HFFc6 (cell line): ENCODE measurements at regions not wholly inside any gene's neighbourhood (a gene's known extent, or its start where the extent isn't known, plus 50 kb on each side); places are given as distances from the start of the nearest gene placed in this dataset.

Experiments used
- DNase-seq: peaks from one replicate; pipeline ENCODE4 v3.0.0-alpha.2; 2018
- H3K27ac Mint-ChIP-seq: 2 replicates; pipeline ENCODE4 v1.8.0; 2020; ENCODE audit warnings: mild to moderate bottlenecking, mixed read lengths
- H3K27me3 Mint-ChIP-seq: 2 replicates; pipeline ENCODE4 v1.8.0; 2021; ENCODE audit warnings: mild to moderate bottlenecking, moderate library complexity, mixed read lengths; ENCODE audit not compliant: insufficient read depth
- H3K36me3 Mint-ChIP-seq: 2 replicates; pipeline ENCODE4 v1.8.0; 2021; ENCODE audit warnings: low read depth, mixed read lengths
- H3K4me1 Mint-ChIP-seq: 2 replicates; pipeline ENCODE4 v1.8.0; 2020; ENCODE audit warnings: low read depth, mixed read lengths
- H3K4me3 Mint-ChIP-seq: 2 replicates; pipeline ENCODE4 v1.8.0; 2020; ENCODE audit warnings: mild to moderate bottlenecking, moderate library complexity, mixed read lengths
- H3K9me3 Mint-ChIP-seq: 2 replicates; pipeline ENCODE4 v1.8.0; 2020; ENCODE audit warnings: mild to moderate bottlenecking, mixed read lengths
- CTCF ChIP-seq: fragments of 200-600 bp; sonication (generic); IDR thresholded peaks from 2 replicates; pipeline ENCODE4 v1.5.0; 2021; ENCODE audit warnings: antibody characterized with exemption, mild to moderate bottlenecking

GRCh38 chr15:47652328-47652727, 65.0 kb upstream of the SEMA6D start:
- no peaks in the 10 kb centered on the region for H3K9me3 Mint-ChIP-seq
- DNase-seq, result no peak
- peaks cover 2% of the 10 kb centered on the region for H3K27me3 Mint-ChIP-seq
- TF ChIP-seq CTCF, result no peak
- H3K4me3 Mint-ChIP-seq, result no peak overlapping the region
- no peaks in the 10 kb centered on the region for H3K4me1 Mint-ChIP-seq
- no peak overlapping the region for H3K27ac Mint-ChIP-seq
- H3K36me3 Mint-ChIP-seq, result no peaks in the 10 kb centered on the region

- H3K4me1 Mint-ChIP-seq, result no peaks in the 10 kb centered on the region
- H3K27me3 Mint-ChIP-seq, result peaks cover 2% of the 10 kb centered on the region
- TF ChIP-seq CTCF, result no peak
- no peaks in the 10 kb centered on the region for H3K9me3 Mint-ChIP-seq
- H3K4me3 Mint-ChIP-seq, result no peak overlapping the region
- H3K36me3 Mint-ChIP-seq, result no peaks in the 10 kb centered on the region
- DNase-seq, result no peak
- no peak overlapping the region for H3K27ac Mint-ChIP-seq
These were observed 64.5 kb upstream of the SEMA6D start for GRCh38 chr15:47652844-47653243.

GRCh38 chr15:47661661-47662180, 55.6 kb upstream of the SEMA6D start:
- Mint-ChIP-seq H3K27ac (no peak overlapping the region), H3K9me3 (no peaks in the 10 kb centered on the region), H3K4me3 (no peak overlapping the region), H3K4me1 (peaks cover 25% of the 10 kb centered on the region), H3K27me3 (no peaks in the 10 kb centered on the region; the same call in 1 of the 2 replicates), H3K36me3 (no peaks in the 10 kb centered on the region)
- no peak for TF ChIP-seq CTCF
- DNase-seq, result no peak

GRCh38 chr15:47663101-47663500, 54.2 kb upstream of the SEMA6D start:
- no peaks in the 10 kb centered on the region for H3K36me3 Mint-ChIP-seq
- peaks cover 28% of the 10 kb centered on the region for H3K4me1 Mint-ChIP-seq
- TF ChIP-seq CTCF, result no peak
- H3K27me3 Mint-ChIP-seq, result no peaks in the 10 kb centered on the region; the same call in 1 of the 2 replicates
- no peaks in the 10 kb centered on the region for H3K9me3 Mint-ChIP-seq
- H3K27ac Mint-ChIP-seq, result no peak overlapping the region
- DNase-seq, result peak; percentile 6
- H3K4me3 Mint-ChIP-seq, result no peak overlapping the region
